HCT116 (cell line): ENCODE measurements at regions not wholly inside any gene's neighbourhood (a gene's known extent, or its start where the extent isn't known, plus 50 kb on each side); places are given as distances from the start of the nearest gene placed in this dataset.

Experiments used
- ATAC-seq: fragments of 200-7000 bp; cut with Tn5 transposase; 2 replicates; pipeline ENCODE4 v1.9.1; 2020; ENCODE audit warnings: mild to moderate bottlenecking, moderate library complexity
- BruUV-seq: library from RNA; stranded (reverse); fragments of 400-500 nt; replicated peaks from 2 replicates; lab custom pipeline; 2021; lab: Mats Ljungman, UMichigan
- CTCF ChIA-PET: fragments of 300-600 bp; sonication (Branson Sonifier 250); formaldehyde crosslinking; loops from one replicate; lab custom pipeline; 2021; ENCODE audit warnings: antibody characterized with exemption; lab: Charles Lee
- POLR2A ChIA-PET: fragments of 300-600, 350-600 bp; sonication (Branson Sonifier 250); formaldehyde crosslinking; loops from one replicate; lab custom pipeline; 2021; ENCODE audit warnings: antibody characterized with exemption; lab: Charles Lee
- RAD21 ChIA-PET, 2 experiments: fragments of 300-600 bp; sonication (Branson Sonifier 250); formaldehyde crosslinking; loops; one replicate each; lab custom pipeline; 2023; ENCODE audit warnings: low total read pairs in 2 of 2; ENCODE audit not compliant: uncharacterized antibody in 2 of 2, unreplicated experiment in 2 of 2, low non-redundant PET in 1 of 2; lab: Charles Lee
- DNase-seq: peaks from one replicate; pipeline ENCODE4 v3.0.0-alpha.2; 2010; ENCODE audit warnings: low read depth, low spot score
- H2AFZ ChIP-seq: fragments of 200-600 bp; shearing (Covaris generic), sonication (generic); 2 replicates; pipeline ENCODE4 v1.6.1; 2017; ENCODE audit warnings: low read depth, mixed run types, mixed read lengths, antibody characterized with exemption, low read length; ENCODE audit not compliant: poor library complexity, severe bottlenecking
- H3K27ac ChIP-seq: 2 replicates; pipeline ENCODE4 v1.5.1; 2012; ENCODE audit warnings: low read depth, low read length
- H3K27me3 ChIP-seq: fragments of 200-600 bp; sonication (generic); 2 replicates; pipeline ENCODE4 v1.6.1; 2016; ENCODE audit warnings: mixed run types, low read length, mixed read lengths; ENCODE audit not compliant: insufficient read depth
- H3K36me3 ChIP-seq, 2 experiments: fragments of 200-500 bp in 1 of 2; fragments of 200-600 bp in 1 of 2; sonication (Bioruptor generic) in 1 of 2; sonication (generic) in 1 of 2; 2 replicates each; pipeline versions ENCODE4 v1.5.1 to v1.6.1; 2014 to 2016; ENCODE audit warnings: low read length in 2 of 2, inconsistent platforms in 1 of 2, mixed read lengths in 1 of 2, mixed run types in 1 of 2; ENCODE audit not compliant: insufficient read depth in 2 of 2, control insufficient read depth in 1 of 2
- H3K4me1 ChIP-seq, 2 experiments: fragments of 200-600 bp in 1 of 2; sonication (generic) in 1 of 2; 2 replicates each; pipeline versions ENCODE4 v1.5.1 to v1.6.1; 2012 to 2017; ENCODE audit warnings: low read length in 2 of 2, inconsistent platforms in 1 of 2, mild to moderate bottlenecking in 1 of 2, mixed read lengths in 1 of 2, mixed run types in 1 of 2, moderate library complexity in 1 of 2; ENCODE audit not compliant: insufficient read depth in 2 of 2, control insufficient read depth in 1 of 2
- H3K4me2 ChIP-seq: fragments of 200-600 bp; sonication (generic); 2 replicates; pipeline ENCODE4 v1.6.1; 2017; ENCODE audit warnings: mixed run types, low read length, mixed read lengths
- H3K4me3 ChIP-seq, 2 experiments: fragments of 200-600 bp in 1 of 2; sonication (generic) in 1 of 2; replicated peaks in 1 of 2; 2 replicates each; pipeline ENCODE4 v1.5.1; 2011 to 2016; ENCODE audit warnings: low read length in 2 of 2, control low read depth in 1 of 2, low read depth in 1 of 2, mild to moderate bottlenecking in 1 of 2, mixed read lengths in 1 of 2, mixed run types in 1 of 2
- H3K79me2 ChIP-seq: fragments of 200-600 bp; sonication (generic); 2 replicates; pipeline ENCODE4 v1.6.1; 2017; ENCODE audit warnings: mild to moderate bottlenecking, mixed run types, low read length, moderate library complexity, mixed read lengths; ENCODE audit not compliant: insufficient read depth
- H3K9ac ChIP-seq: fragments of 200-600 bp; sonication (generic); 2 replicates; pipeline ENCODE4 v1.6.1; 2016; ENCODE audit warnings: low read length, mixed read lengths
- H3K9me2 ChIP-seq: fragments of 200-600 bp; sonication (generic), shearing (Covaris generic); 2 replicates; pipeline ENCODE4 v1.6.1; 2017; ENCODE audit warnings: mixed run types, mild to moderate bottlenecking, moderate library complexity; ENCODE audit not compliant: insufficient read depth
- H3K9me3 ChIP-seq, 2 experiments: fragments of 200-500 bp in 1 of 2; fragments of 200-600 bp in 1 of 2; sonication (Bioruptor generic) in 1 of 2; sonication (generic) in 1 of 2; 2 replicates each; pipeline ENCODE4 v1.6.1; 2014 to 2017; ENCODE audit warnings: low read length in 2 of 2, mixed read lengths in 2 of 2, inconsistent platforms in 1 of 2, low read depth in 1 of 2, mild to moderate bottlenecking in 1 of 2, mixed run types in 1 of 2, moderate library complexity in 1 of 2; ENCODE audit not compliant: control insufficient read depth in 1 of 2, insufficient read depth in 1 of 2
- H4K20me1 ChIP-seq: fragments of 200-600 bp; sonication (generic), shearing (Covaris generic); 2 replicates; pipeline ENCODE4 v1.6.1; 2017; ENCODE audit warnings: mixed run types, mild to moderate bottlenecking, moderate library complexity; ENCODE audit not compliant: insufficient read depth
- EGR1 ChIP-seq: IDR thresholded peaks from 2 replicates; pipeline ENCODE4 v1.6.1; 2012; ENCODE audit warnings: low read depth
- EZH2 ChIP-seq: fragments of 200-600 bp; sonication (generic); IDR thresholded peaks from 2 replicates; pipeline ENCODE4 v1.6.1; 2017; ENCODE audit warnings: antibody characterized with exemption, mixed run types
- RAD21 ChIP-seq: IDR thresholded peaks from 2 replicates; pipeline ENCODE4 v1.6.1; 2012; ENCODE audit warnings: low read depth, mild to moderate bottlenecking
- SP1 ChIP-seq: IDR thresholded peaks from 2 replicates; pipeline ENCODE4 v1.6.1; 2012; ENCODE audit warnings: low read depth
- TCF7L2 ChIP-seq: IDR thresholded peaks from 2 replicates; pipeline ENCODE4 v1.7.0; 2011; ENCODE audit warnings: borderline replicate concordance, inconsistent platforms; ENCODE audit not compliant: insufficient read depth, insufficient read length; ENCODE audit errors: extremely low read depth
- YY1 ChIP-seq: IDR thresholded peaks from 2 replicates; pipeline ENCODE4 v1.6.1; 2011; ENCODE audit warnings: low read length, low read depth, moderate library complexity, mild to moderate bottlenecking; ENCODE audit not compliant: insufficient replicate concordance; ENCODE audit errors: extremely low read depth
- ZFX ChIP-seq: fragments of 450-650 bp; IDR thresholded peaks from 2 replicates; pipeline ENCODE4 v1.6.1; 2017
- intact Hi-C: fragments of 100-400 bp; cut with micrococcal nuclease; formaldehyde crosslinking; loops from 2 replicates; pipeline ENCODE4 v1.10.0; 2022
- TF ChIP-seq, protein P1 (sequence below), 3 experiments: fragments of 200-600 bp in 1 of 3; sonication (generic) in 1 of 3; IDR thresholded peaks in 2 of 3; conservative IDR thresholded peaks in 1 of 3; 2 replicates each; pipeline ENCODE4 v1.5.1; 2012 to 2017; ENCODE audit warnings: low read depth in 2 of 3, low read length in 2 of 3, antibody characterized with exemption in 1 of 3, borderline replicate concordance in 1 of 3, control low read depth in 1 of 3, mild to moderate bottlenecking in 1 of 3, mixed read lengths in 1 of 3, mixed run types in 1 of 3, moderate library complexity in 1 of 3; ENCODE audit not compliant: insufficient read depth in 1 of 3
- TF ChIP-seq, protein P2 (sequence below): IDR thresholded peaks from 2 replicates; pipeline ENCODE4 v1.6.1; 2011; ENCODE audit warnings: mild to moderate bottlenecking, low read length, moderate library complexity; ENCODE audit not compliant: insufficient replicate concordance; ENCODE audit errors: extremely low read depth
- TF ChIP-seq, protein P3 (sequence below): IDR thresholded peaks from 2 replicates; pipeline ENCODE4 v1.6.1; 2012; ENCODE audit warnings: low read depth

DNA sequence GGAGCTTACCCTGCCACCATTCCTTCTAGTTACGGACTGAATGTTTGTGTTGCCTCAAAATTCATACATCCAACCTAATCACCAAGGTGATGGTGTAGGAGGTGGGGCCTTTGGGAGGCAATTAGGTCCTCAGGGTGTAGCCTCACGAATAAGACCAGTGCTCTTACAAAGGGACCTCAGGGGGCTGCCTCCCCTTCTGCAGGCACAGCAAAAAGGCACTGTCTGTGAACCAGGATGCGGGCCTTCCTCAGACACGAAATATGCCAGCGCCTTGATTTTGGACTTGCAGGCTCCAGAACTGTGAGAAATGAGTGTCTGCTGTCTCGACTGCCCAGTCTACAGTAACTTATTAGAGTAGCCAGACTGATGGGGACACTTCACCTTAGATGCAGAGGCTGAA is 150.4 kb upstream of the HDAC4 start:
- ChIA-PET POLR2A (no interaction called here), RAD21 (no interaction called here), CTCF (no interaction called here)
- Histone ChIP-seq H3K9me2 (no peaks in the 10 kb centered on the region), H3K4me3 (no peak overlapping the region), H2AFZ (no peak overlapping the region), H3K27ac (no peak overlapping the region), H3K36me3 (no peaks in the 10 kb centered on the region), H3K4me2 (no peak overlapping the region), H3K9ac (no peak overlapping the region), H3K4me1 (peaks cover 0 to 10% of the 10 kb centered on the region in 2 experiments; a peak in 2 of 4 replicates), H3K9me3 (no peaks in the 10 kb centered on the region), H3K79me2 (no peaks in the 10 kb centered on the region), H3K27me3 (peaks cover 17% of the 10 kb centered on the region; the same call in 1 of the 2 replicates), H4K20me1 (no peaks in the 10 kb centered on the region)
- intact Hi-C loops: no loop called here
- TF ChIP-seq, protein P1, sequence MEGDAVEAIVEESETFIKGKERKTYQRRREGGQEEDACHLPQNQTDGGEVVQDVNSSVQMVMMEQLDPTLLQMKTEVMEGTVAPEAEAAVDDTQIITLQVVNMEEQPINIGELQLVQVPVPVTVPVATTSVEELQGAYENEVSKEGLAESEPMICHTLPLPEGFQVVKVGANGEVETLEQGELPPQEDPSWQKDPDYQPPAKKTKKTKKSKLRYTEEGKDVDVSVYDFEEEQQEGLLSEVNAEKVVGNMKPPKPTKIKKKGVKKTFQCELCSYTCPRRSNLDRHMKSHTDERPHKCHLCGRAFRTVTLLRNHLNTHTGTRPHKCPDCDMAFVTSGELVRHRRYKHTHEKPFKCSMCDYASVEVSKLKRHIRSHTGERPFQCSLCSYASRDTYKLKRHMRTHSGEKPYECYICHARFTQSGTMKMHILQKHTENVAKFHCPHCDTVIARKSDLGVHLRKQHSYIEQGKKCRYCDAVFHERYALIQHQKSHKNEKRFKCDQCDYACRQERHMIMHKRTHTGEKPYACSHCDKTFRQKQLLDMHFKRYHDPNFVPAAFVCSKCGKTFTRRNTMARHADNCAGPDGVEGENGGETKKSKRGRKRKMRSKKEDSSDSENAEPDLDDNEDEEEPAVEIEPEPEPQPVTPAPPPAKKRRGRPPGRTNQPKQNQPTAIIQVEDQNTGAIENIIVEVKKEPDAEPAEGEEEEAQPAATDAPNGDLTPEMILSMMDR (IDR thresholded peaks at IDR 0.05 in 2 of 3, conservative IDR thresholded peaks at IDR 0.05 in 1 of 3; ENCODE audit: borderline replicate concordance in 1 of 3, insufficient read depth in 1 of 3, low read depth in 2 of 3, low read length in 2 of 3): no peak
- no peak for TF ChIP-seq TCF7L2
- TF ChIP-seq RAD21: no peak
- TF ChIP-seq YY1: no peak
- no peak for TF ChIP-seq SP1
- TF ChIP-seq ZFX: no peak
- TF ChIP-seq, protein P2, sequence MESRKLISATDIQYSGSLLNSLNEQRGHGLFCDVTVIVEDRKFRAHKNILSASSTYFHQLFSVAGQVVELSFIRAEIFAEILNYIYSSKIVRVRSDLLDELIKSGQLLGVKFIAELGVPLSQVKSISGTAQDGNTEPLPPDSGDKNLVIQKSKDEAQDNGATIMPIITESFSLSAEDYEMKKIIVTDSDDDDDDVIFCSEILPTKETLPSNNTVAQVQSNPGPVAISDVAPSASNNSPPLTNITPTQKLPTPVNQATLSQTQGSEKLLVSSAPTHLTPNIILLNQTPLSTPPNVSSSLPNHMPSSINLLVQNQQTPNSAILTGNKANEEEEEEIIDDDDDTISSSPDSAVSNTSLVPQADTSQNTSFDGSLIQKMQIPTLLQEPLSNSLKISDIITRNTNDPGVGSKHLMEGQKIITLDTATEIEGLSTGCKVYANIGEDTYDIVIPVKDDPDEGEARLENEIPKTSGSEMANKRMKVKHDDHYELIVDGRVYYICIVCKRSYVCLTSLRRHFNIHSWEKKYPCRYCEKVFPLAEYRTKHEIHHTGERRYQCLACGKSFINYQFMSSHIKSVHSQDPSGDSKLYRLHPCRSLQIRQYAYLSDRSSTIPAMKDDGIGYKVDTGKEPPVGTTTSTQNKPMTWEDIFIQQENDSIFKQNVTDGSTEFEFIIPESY: no peak
- TF ChIP-seq EZH2: no peak
- TF ChIP-seq EGR1: no peak
- TF ChIP-seq, protein P3, sequence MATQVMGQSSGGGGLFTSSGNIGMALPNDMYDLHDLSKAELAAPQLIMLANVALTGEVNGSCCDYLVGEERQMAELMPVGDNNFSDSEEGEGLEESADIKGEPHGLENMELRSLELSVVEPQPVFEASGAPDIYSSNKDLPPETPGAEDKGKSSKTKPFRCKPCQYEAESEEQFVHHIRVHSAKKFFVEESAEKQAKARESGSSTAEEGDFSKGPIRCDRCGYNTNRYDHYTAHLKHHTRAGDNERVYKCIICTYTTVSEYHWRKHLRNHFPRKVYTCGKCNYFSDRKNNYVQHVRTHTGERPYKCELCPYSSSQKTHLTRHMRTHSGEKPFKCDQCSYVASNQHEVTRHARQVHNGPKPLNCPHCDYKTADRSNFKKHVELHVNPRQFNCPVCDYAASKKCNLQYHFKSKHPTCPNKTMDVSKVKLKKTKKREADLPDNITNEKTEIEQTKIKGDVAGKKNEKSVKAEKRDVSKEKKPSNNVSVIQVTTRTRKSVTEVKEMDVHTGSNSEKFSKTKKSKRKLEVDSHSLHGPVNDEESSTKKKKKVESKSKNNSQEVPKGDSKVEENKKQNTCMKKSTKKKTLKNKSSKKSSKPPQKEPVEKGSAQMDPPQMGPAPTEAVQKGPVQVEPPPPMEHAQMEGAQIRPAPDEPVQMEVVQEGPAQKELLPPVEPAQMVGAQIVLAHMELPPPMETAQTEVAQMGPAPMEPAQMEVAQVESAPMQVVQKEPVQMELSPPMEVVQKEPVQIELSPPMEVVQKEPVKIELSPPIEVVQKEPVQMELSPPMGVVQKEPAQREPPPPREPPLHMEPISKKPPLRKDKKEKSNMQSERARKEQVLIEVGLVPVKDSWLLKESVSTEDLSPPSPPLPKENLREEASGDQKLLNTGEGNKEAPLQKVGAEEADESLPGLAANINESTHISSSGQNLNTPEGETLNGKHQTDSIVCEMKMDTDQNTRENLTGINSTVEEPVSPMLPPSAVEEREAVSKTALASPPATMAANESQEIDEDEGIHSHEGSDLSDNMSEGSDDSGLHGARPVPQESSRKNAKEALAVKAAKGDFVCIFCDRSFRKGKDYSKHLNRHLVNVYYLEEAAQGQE: no peak
- ATAC-seq (no peak), DNase-seq (no peak)
- no TSS peak for BruUV-seq
